Ectodermal cell (in vitro differentiated cells): ENCODE measurements at regions not wholly inside any gene's neighbourhood (a gene's known extent, or its start where the extent isn't known, plus 50 kb on each side); places are given as distances from the start of the nearest gene placed in this dataset.

ENCODE experiments used
- H3K27ac ChIP-seq: 2 replicates; pipeline ENCODE4 v1.7.0; 2013; ENCODE audit warnings: mild to moderate bottlenecking, low read depth, low read length; ENCODE audit not compliant: insufficient read depth, poor library complexity, severe bottlenecking
- H3K27me3 ChIP-seq: 2 replicates; pipeline ENCODE4 v1.7.0; 2013; ENCODE audit warnings: mild to moderate bottlenecking, low read length; ENCODE audit not compliant: insufficient read depth, control insufficient read depth, poor library complexity, severe bottlenecking
- H3K36me3 ChIP-seq: one replicate; pipeline ENCODE4 v1.7.0; 2013; ENCODE audit warnings: low read length; ENCODE audit not compliant: control insufficient read depth, insufficient read depth
- H3K4me1 ChIP-seq: one replicate; pipeline ENCODE4 v1.7.0; 2013; ENCODE audit warnings: low read length; ENCODE audit not compliant: control insufficient read depth, insufficient read depth
- H3K4me3 ChIP-seq: 2 replicates; pipeline ENCODE4 v1.7.0; 2013; ENCODE audit warnings: low read depth, low read length, control low read depth; ENCODE audit not compliant: insufficient read depth
- H3K9me3 ChIP-seq: 2 replicates; pipeline ENCODE4 v1.7.0; 2013; ENCODE audit warnings: mild to moderate bottlenecking, low read length, moderate library complexity; ENCODE audit not compliant: control insufficient read depth
- WGBS, 2 experiments: methylation state at CpG; one replicate each; pipeline ENCODE4 v1.1.7; 2013; ENCODE audit warnings: missing lambda C conversion rate in 2 of 2; 5-methylcytosine and 5-hydroxymethylcytosine counted together

GRCh38 chr3:107942951-107943749 is 147.7 kb downstream of the CD47 start:
- WGBS, 2 experiments, result 88 to 92% methylated on average over 5 of the region's 5 CpGs

GRCh38 chr3:107942244-107942643 is 148.6 kb downstream of the CD47 start:
- peaks cover 6% of the 10 kb centered on the region for H3K4me1 ChIP-seq
- 91 to 93% methylated on average over 6 of the region's 6 CpGs for WGBS, 2 experiments
- H3K4me3 ChIP-seq, result no peak overlapping the region
- no peaks in the 10 kb centered on the region for H3K36me3 ChIP-seq
- no peaks in the 10 kb centered on the region for H3K27me3 ChIP-seq
- no peak overlapping the region for H3K27ac ChIP-seq
- H3K9me3 ChIP-seq, result no peaks in the 10 kb centered on the region

More at GRCh38 chr3:107942951-107943749, 147.7 kb downstream of the CD47 start:
- Histone ChIP-seq H3K4me1 (peaks cover 6% of the 10 kb centered on the region), H3K9me3 (no peaks in the 10 kb centered on the region), H3K36me3 (no peaks in the 10 kb centered on the region), H3K27ac (no peak overlapping the region), H3K27me3 (no peaks in the 10 kb centered on the region), H3K4me3 (no peak overlapping the region)

DNA sequence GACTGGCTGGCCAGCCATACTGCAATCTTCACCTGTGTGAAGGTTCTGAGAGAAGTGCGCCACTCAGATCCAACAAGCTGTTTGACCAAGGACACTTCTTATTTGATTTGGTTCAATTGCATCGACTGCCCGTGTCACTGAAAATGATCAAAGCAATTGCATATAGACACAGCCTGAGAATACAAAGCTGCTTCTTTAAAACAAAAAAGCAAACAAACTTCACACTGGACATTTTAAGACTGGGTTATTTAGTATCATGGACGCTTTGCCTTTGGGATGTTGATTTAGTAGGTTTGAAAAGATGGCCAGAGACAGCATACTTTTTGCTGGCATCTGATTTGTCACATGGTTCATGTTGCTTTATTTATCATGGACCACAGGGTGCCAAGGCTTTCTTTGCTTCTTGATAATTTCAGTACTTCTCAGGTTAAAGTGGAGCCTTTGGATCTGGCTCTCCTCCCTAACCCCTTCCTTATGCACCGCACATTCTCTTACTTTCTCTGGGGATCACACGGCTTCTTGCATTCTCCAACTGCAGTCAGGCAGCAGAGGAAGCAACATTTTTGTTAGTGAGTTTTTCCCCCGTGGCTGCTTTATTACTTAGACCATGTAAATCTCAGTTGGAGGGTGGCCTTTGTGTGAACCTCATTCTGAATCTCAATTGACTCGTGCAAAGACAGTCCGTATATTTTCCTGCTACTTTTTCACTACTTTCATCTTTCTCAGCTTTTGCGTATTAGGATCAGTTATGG is 151.0 kb downstream of the CD47 start:
- no peak overlapping the region for H3K4me3 ChIP-seq
- H3K4me1 ChIP-seq, result peaks cover 6% of the 10 kb centered on the region
- whole genome bisulfite sequencing, 2 experiments, result 68 to 75% methylated on average over 9 to 10 of the region's 10 CpGs
- H3K36me3 ChIP-seq, result no peaks in the 10 kb centered on the region
- H3K27ac ChIP-seq, result peak overlapping the region; percentile 22
- no peaks in the 10 kb centered on the region for H3K9me3 ChIP-seq
- H3K27me3 ChIP-seq, result no peaks in the 10 kb centered on the region

- Histone ChIP-seq H3K9me3 (no peaks in the 10 kb centered on the region), H3K4me1 (peaks cover 6% of the 10 kb centered on the region), H3K27ac (no peak overlapping the region), H3K4me3 (no peak overlapping the region), H3K36me3 (no peaks in the 10 kb centered on the region), H3K27me3 (no peaks in the 10 kb centered on the region)
Measured at GRCh38 chr3:107938143-107938542, 152.7 kb downstream of the CD47 start.

DNA sequence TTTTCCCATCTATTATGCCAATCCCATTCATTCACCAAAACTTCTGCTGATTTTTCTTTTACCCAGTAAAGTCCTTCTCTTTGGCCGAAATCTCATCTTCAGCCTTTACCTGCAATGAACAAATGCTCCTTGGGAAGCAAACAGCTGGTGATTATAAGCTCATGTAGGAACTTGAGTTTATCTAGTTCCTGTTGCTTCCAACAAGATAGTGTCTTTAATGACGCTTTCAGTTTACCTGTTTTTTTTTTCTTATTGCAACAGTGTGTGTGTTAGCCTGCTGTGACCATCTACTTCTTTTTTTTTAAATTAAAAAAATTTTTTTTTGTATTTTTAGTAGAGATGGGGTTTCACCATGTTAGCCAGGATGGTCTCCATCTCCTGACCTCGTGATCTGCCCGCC is 156.0 kb downstream of the CD47 start:
- Histone ChIP-seq H3K36me3 (no peaks in the 10 kb centered on the region), H3K27ac (no peak overlapping the region), H3K27me3 (no peaks in the 10 kb centered on the region), H3K4me3 (no peak overlapping the region), H3K4me1 (no peaks in the 10 kb centered on the region), H3K9me3 (no peaks in the 10 kb centered on the region)
- WGBS, 2 experiments, result 88 to 98% methylated on average over 4 of the region's 4 CpGs

DNA sequence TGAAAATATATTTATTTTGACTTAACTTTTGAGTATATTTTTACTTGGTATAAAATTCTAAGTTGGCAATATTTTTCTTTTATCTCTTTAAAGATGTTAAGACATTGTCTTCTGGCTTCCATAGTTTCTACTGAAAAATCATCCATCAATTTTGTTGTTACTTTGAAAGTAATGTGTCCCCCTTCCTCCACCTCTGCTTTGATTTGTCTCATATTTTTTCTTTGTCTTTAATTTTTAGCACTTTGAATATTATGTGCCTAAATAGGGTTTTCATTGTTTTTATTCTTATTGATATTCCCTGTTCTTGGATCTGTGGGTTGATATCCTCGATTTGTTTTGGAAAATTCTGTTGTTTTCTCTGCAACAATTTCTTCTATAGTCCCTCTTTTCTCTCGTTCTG is 157.4 kb downstream of the CD47 start:
- H3K36me3 ChIP-seq, result no peaks in the 10 kb centered on the region
- peaks cover under 1% of the 10 kb centered on the region for H3K27me3 ChIP-seq
- no peak overlapping the region for H3K27ac ChIP-seq
- 83 to 100% methylated on average over 2 of the region's 2 CpGs for WGBS, 2 experiments
- H3K9me3 ChIP-seq, result no peaks in the 10 kb centered on the region
- no peak overlapping the region for H3K4me3 ChIP-seq
- no peaks in the 10 kb centered on the region for H3K4me1 ChIP-seq

DNA sequence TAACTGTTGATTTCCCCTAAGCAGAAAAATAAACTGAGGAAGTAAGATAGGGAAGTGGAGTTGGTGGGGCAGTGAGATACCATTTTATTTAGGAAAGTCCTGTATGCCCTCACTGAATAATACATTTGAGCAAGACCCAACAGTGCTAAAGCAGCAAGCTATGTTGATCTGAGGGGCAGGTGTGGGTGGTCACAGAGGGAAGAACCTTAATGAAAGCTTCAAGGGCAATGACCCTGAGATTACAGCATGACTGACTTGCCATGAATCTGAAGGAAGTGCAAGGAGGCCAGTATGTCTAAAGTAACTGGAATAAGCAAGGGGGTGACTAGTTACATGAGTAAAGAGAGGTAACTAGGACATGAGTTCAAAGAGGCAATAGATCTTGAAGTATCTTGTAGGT is 159.5 kb downstream of the CD47 start:
- peaks cover 8% of the 10 kb centered on the region for H3K27me3 ChIP-seq
- H3K4me3 ChIP-seq, result no peak overlapping the region
- no peaks in the 10 kb centered on the region for H3K9me3 ChIP-seq
- H3K36me3 ChIP-seq, result no peaks in the 10 kb centered on the region
- H3K4me1 ChIP-seq, result no peaks in the 10 kb centered on the region
- no peak overlapping the region for H3K27ac ChIP-seq

DNA sequence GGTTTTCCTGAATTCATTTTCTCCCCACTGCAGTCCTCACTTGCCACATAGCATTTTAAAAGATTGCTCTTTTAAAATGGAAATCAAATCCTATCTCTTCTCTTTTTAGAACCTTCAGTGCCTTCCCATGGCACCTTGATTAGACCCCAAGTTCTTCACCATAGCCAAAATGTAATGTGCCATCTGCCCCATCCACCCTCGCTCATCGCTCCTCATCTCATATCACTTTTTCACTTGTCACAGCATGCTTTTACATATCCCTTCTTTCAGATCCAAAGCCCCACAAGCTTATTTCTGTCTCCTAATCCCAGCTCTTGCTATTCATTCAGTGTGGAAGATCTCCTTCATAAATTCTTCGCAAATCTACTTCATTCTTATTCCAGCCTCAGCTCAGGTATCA is 161.7 kb downstream of the CD47 start:
- WGBS, 2 experiments, result 96% methylated on average over 3 of the region's 3 CpGs
- Histone ChIP-seq H3K4me3 (no peak overlapping the region), H3K27me3 (peaks cover 8% of the 10 kb centered on the region), H3K27ac (no peak overlapping the region), H3K36me3 (no peaks in the 10 kb centered on the region), H3K4me1 (no peaks in the 10 kb centered on the region), H3K9me3 (no peaks in the 10 kb centered on the region)

GRCh38 chr3:107928084-107928445 is 162.8 kb downstream of the CD47 start:
- Histone ChIP-seq H3K27me3 (peaks cover 8% of the 10 kb centered on the region), H3K9me3 (no peaks in the 10 kb centered on the region), H3K4me1 (no peaks in the 10 kb centered on the region), H3K4me3 (peak overlapping the region; percentile 50), H3K36me3 (no peaks in the 10 kb centered on the region), H3K27ac (no peak overlapping the region)
- 11 to 14% methylated on average over 8 of the region's 8 CpGs for WGBS, 2 experiments

DNA sequence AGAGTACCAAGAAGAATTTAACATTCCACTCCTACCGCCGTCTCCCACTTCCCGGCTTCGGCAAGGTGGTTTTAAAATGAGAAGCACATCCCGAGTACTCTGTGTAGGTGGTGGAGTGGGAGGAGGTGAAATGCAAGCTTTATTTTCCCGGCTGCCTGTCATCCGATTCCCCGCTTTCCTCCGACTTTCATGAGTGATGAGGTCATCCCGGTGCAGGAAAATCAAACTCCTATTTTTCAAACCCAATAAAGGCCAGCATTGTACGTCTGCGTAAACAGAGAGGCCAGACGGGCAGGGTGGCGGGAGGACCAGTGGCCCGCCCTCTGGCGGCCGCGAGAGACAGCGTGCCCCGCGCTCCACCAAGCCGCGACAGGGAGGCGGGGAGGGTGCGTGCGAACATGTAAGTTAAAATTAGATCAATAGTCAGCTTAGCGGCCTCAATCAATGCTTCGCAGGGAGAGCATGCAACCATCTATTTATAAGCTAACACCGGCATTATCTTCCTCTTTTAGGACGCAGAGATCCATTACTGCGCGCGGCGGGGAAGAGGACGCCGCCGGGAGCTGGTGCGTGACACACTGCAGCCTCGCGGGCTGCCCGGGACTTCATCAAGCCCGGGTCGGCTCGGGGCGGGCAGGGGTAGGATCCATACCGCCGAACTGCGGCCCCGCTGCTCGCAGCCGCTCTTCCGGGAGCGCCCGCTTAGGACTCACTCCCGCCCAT is 163.3 kb downstream of the CD47 start:
- H3K27me3 ChIP-seq, result peaks cover 8% of the 10 kb centered on the region
- no peaks in the 10 kb centered on the region for H3K9me3 ChIP-seq
- H3K4me3 ChIP-seq, result peak overlapping the region; percentile 50
- H3K4me1 ChIP-seq, result no peaks in the 10 kb centered on the region
- no peak overlapping the region for H3K27ac ChIP-seq
- H3K36me3 ChIP-seq, result no peaks in the 10 kb centered on the region
- 4 to 5% methylated on average over 54 to 55 of the region's 55 CpGs for WGBS, 2 experiments
